Prostate gland (tissue), 2 donors: ENCODE measurements at regions not wholly inside any gene's neighbourhood (a gene's known extent, or its start where the extent isn't known, plus 50 kb on each side); places are given as distances from the start of the nearest gene placed in this dataset.
"Not testable (repeated sequence)": the region's sequence is repeated elsewhere in the genome, so short reads cannot be mapped to it uniquely, and the experiment has no call there.

ENCODE experiments used
- DNase-seq: peaks from one replicate; pipeline ENCODE4 v3.0.0-alpha.2; 2019; ENCODE audit warnings: low spot score
- H3K27ac ChIP-seq, 2 donors: fragments of 200-600 bp; sonication (generic); 2 replicates each; pipeline ENCODE4 v1.5.1; 2017 to 2019
- H3K27me3 ChIP-seq: fragments of 200-600 bp; sonication (generic); replicated peaks from 2 replicates; pipeline ENCODE4 v1.5.1; 2019; ENCODE audit not compliant: insufficient read depth
- H3K36me3 ChIP-seq, 2 donors: fragments of 200-600 bp; sonication (generic); 1 replicate in 1 of 2; 2 replicates in 1 of 2; pipeline versions ENCODE4 v1.5.1 to v1.8.1; 2017 to 2019
- H3K4me1 ChIP-seq: fragments of 200-600 bp; sonication (generic); replicated peaks from 2 replicates; pipeline ENCODE4 v1.5.1; 2019
- H3K4me3 ChIP-seq, 2 donors: fragments of 200-600 bp; sonication (generic); 2 replicates each; pipeline ENCODE4 v1.5.1; 2017 to 2019
- H3K9me3 ChIP-seq: fragments of 200-600 bp; sonication (generic); 2 replicates; pipeline ENCODE4 v1.5.1; 2017
- POLR2A ChIP-seq: fragments of 450-650 bp; IDR thresholded peaks from one replicate; pipeline ENCODE4 v1.6.1; 2016; ENCODE audit warnings: antibody characterized with exemption, mild to moderate bottlenecking
- POLR2AphosphoS5 ChIP-seq: sonication (generic); formaldehyde crosslinking; IDR thresholded peaks from one replicate; pipeline ENCODE4 v1.6.1; 2017; ENCODE audit warnings: antibody characterized with exemption
- WGBS: methylation state at CpG from one replicate; pipeline ENCODE4 v1.1.5; 2018; 5-methylcytosine and 5-hydroxymethylcytosine counted together
- intact Hi-C: fragments of 100-400 bp; cut with DNase I; formaldehyde crosslinking; loops from one replicate; pipeline ENCODE4 v1.14.2; 2022
- TF ChIP-seq, protein P1 (sequence below), 4 experiments: fragments of 200-600 bp in 2 of 4; fragments of 450-650 bp in 2 of 4; sonication (generic) in 2 of 4; IDR thresholded peaks; 1 replicate in 3 of 4; 2 replicates in 1 of 4; pipeline ENCODE4 v1.5.1; 2016 to 2019; ENCODE audit warnings: antibody characterized with exemption in 4 of 4, mild to moderate bottlenecking in 2 of 4, moderate library complexity in 2 of 4

DNA sequence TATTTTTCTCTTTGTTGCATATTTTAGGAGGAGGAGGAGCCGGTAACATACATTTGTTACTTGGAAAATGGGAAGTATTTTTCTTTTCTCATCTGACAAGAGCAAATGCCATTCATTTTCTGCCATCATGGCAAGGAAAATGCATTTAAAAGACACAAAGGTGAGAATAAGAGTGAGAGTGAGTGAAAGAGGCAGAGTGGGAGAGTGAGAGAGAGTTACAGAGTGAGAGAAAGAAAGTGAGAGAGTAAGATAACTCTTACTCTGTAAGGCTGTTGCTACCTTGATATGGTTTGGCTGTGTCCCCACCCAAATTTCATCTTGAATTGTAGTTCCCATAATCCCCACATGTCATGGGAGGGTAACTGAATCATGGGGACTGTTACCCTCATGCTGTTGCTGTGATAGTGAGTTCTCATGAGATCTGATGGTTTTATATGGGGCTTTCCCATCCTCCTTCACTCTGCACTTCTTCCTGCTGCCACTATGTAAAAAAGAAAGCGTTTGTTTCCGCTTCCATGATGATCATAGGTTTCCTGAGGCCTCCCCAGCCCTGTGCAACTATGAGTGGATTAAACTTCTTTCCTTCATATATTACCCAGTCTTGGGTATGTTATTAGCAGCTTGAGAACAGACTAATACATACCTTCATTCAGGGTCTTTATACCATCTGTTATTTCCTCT, 64.2 kb downstream of the ASCL1 start:
- TF ChIP-seq POLR2AphosphoS5, result no peak
- TF ChIP-seq POLR2A, result no peak
- TF ChIP-seq, protein P1, sequence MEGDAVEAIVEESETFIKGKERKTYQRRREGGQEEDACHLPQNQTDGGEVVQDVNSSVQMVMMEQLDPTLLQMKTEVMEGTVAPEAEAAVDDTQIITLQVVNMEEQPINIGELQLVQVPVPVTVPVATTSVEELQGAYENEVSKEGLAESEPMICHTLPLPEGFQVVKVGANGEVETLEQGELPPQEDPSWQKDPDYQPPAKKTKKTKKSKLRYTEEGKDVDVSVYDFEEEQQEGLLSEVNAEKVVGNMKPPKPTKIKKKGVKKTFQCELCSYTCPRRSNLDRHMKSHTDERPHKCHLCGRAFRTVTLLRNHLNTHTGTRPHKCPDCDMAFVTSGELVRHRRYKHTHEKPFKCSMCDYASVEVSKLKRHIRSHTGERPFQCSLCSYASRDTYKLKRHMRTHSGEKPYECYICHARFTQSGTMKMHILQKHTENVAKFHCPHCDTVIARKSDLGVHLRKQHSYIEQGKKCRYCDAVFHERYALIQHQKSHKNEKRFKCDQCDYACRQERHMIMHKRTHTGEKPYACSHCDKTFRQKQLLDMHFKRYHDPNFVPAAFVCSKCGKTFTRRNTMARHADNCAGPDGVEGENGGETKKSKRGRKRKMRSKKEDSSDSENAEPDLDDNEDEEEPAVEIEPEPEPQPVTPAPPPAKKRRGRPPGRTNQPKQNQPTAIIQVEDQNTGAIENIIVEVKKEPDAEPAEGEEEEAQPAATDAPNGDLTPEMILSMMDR (IDR thresholded peaks at IDR 0.05), result no peak
- Histone ChIP-seq H3K27ac (no peak overlapping the region), H3K4me3 (no peak overlapping the region), H3K4me1 (no peaks in the 10 kb centered on the region), H3K9me3 (no peaks in the 10 kb centered on the region), H3K36me3 (no peaks in the 10 kb centered on the region), H3K27me3 (no peaks in the 10 kb centered on the region)
- intact Hi-C loops, result no loop called here
- 92% methylated on average over 3 of the region's 3 CpGs for WGBS
- no peak for DNase-seq

DNA sequence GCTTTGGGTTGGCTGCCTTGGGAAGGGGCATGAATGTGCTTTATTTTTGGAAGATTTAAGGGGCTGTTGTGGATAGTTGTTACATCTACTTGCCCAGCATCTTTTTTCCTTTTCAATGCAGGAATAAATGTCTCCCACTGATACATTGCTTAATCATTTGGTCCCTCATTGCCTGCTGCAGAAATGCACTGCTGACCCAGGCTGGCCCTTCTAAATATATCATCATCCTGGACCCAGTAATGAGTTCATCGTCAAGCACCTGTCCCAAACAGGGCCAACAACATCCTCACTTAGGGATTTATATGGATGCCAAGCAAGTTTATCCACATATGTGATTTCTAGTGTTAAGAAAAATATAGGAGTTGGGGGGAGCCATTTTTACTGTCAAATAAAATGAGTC, 67.2 kb downstream of the ASCL1 start:
- H3K4me3 ChIP-seq, result no peak overlapping the region
- no peaks in the 10 kb centered on the region for H3K36me3 ChIP-seq
- TF ChIP-seq POLR2AphosphoS5, result no peak
- TF ChIP-seq, protein P1 (IDR thresholded peaks at IDR 0.05), result no peak
- TF ChIP-seq POLR2A, result no peak
- no peaks in the 10 kb centered on the region for H3K9me3 ChIP-seq
- H3K4me1 ChIP-seq, result no peaks in the 10 kb centered on the region
- intact Hi-C loops, result no loop called here
- H3K27me3 ChIP-seq, result no peaks in the 10 kb centered on the region
- no peak overlapping the region for H3K27ac ChIP-seq
- 43% methylated on average over 1 of the region's 1 CpG for WGBS
- DNase-seq, result no peak

DNA sequence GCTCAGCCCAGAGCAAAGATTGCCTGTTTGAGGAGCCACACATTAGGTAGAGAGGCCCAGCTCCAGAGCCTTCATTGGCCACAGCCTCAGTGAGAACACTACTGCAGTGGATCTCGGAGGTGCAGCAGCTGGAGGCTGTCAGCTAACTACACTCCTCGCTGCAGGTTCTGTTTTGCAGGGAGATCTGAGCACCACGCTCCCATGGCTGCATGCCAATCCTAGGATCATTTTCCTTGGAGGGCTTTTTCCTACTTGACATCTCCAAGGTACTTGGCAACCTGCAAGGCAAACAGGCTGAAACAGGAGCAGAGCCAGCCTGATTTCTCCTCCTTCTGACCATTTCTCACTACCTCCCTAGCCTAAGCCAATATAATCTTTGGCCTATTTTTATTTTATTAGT, 69.2 kb downstream of the ASCL1 start:
- WGBS, result 13% methylated on average over 3 of the region's 3 CpGs
- DNase-seq, H3K4me1 ChIP-seq, H3K27me3 ChIP-seq, intact Hi-C loops, H3K36me3 ChIP-seq, H3K4me3 ChIP-seq, H3K9me3 ChIP-seq, H3K27ac ChIP-seq: not testable (repeated sequence)

DNA sequence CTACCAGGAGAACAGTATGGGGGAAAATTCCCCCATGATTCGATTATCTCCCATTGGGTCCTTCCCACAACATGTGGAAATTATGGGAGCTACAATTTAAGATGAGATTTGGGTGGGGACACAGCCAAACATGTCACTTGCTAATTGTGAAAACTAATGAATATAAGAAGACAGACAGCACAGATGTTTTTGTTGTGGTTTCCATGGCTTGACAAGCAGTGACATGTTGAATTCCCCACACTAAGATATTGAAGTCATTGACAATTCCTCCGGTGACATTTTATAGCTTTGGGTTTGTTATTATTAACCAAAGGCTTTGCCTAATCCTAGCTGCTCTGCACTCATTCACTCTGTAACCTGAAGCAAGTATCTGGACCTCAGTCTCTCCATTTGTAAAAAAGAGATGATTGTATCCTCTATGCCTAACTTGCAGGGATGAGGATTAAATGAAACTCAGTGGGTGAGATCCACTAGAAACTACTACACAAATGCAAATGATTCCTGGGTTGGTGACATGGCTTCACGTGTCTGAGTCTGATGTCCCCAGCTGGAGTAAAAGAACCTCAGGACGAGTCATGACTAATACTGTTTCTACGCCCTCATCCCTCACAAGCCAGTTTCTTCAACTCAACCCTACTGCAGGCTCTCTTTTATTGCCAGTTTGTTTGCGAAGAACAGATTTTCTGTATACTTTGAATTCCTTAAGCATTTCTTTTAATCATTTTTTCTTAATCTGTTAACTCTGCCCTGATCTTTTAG, 71.6 kb downstream of the ASCL1 start:
- Histone ChIP-seq H3K4me3 (no peak overlapping the region), H3K27me3 (no peaks in the 10 kb centered on the region), H3K36me3 (no peaks in the 10 kb centered on the region), H3K4me1 (no peaks in the 10 kb centered on the region), H3K27ac (no peak overlapping the region), H3K9me3 (no peaks in the 10 kb centered on the region)
- TF ChIP-seq POLR2AphosphoS5 (no peak), POLR2A (no peak)
- TF ChIP-seq, protein P1 (IDR thresholded peaks at IDR 0.05), result no peak
- intact Hi-C loops, result no loop called here
- no peak for DNase-seq
- WGBS, result 38% methylated on average over 6 of the region's 6 CpGs

DNA sequence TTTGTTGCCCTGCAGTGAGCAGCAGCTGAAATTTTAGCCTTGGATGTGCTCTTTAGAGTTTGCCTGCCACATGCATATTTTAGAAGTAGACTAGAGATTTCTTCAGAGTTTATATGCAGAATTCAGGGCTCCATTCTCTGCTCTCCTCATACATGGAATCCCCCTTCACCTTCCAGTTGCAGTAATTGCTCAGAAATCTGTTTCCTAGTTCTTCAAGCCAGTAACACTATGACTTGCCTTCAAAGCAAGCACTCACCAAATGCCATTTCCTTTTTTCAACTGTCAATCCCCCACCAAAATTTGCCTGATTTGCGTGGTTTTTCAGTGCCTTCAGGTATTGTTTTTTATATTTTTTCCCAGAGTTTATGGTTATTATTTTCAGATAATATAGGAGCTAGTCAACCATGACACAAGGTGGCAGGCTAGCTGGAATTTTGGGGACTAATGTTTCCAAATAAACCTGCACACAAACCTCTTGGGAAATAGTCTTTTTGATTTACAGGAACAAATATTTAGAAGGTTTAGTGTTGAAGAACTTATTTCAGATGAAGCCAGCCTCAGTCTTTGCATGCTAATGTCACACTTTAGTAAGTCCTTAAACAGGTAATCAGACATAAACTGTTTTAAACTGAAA, 79.2 kb downstream of the ASCL1 start:
- H3K36me3 ChIP-seq, result no peaks in the 10 kb centered on the region
- TF ChIP-seq POLR2A (no peak), POLR2AphosphoS5 (no peak)
- TF ChIP-seq, protein P1 (IDR thresholded peaks at IDR 0.05), result no peak
- intact Hi-C loops, result no loop called here
- 80% methylated on average over 1 of the region's 1 CpG for WGBS
- no peak overlapping the region for H3K27ac ChIP-seq
- H3K9me3 ChIP-seq, result no peaks in the 10 kb centered on the region
- DNase-seq, result no peak
- H3K4me3 ChIP-seq, result no peak overlapping the region
- H3K4me1 ChIP-seq, result no peaks in the 10 kb centered on the region
- no peaks in the 10 kb centered on the region for H3K27me3 ChIP-seq
